Activated T-helper 1 cell treated with anti-CD3 and anti-CD28 coated beads, Interleukin-12 subunit alpha, Interleukin-12 subunit beta, Interleukin-2, Interleukin-4 antibody, amounts not matched to agents 30 ng/mL and 10 ng/mL and 1 ng/mL, durations not matched to agents 14 hours and 24 hours and 36 hours (primary cell): ENCODE measurements at regions not wholly inside any gene's neighbourhood (a gene's known extent, or its start where the extent isn't known, plus 50 kb on each side); places are given as distances from the start of the nearest gene placed in this dataset.

Source experiments
- DNase-seq: peaks from one replicate; pipeline ENCODE4 v3.0.0; 2021; ENCODE audit warnings: low spot score
- H3K27ac Mint-ChIP-seq: one replicate; pipeline ENCODE4 v1.8.0; 2021; ENCODE audit warnings: mild to moderate bottlenecking, mixed read lengths
- H3K27me3 Mint-ChIP-seq: one replicate; pipeline ENCODE4 v1.8.0; 2022; ENCODE audit warnings: mild to moderate bottlenecking, moderate library complexity, mixed read lengths; ENCODE audit not compliant: insufficient read depth
- H3K36me3 Mint-ChIP-seq: one replicate; pipeline ENCODE4 v1.8.0; 2021; ENCODE audit warnings: low read depth, mixed read lengths
- H3K4me1 Mint-ChIP-seq: one replicate; pipeline ENCODE4 v1.8.0; 2021; ENCODE audit warnings: low read depth, mixed read lengths
- H3K4me3 Mint-ChIP-seq: one replicate; pipeline ENCODE4 v1.8.0; 2021; ENCODE audit warnings: mild to moderate bottlenecking, moderate library complexity, mixed read lengths
- H3K9me3 Mint-ChIP-seq: one replicate; pipeline ENCODE4 v1.8.0; 2021; ENCODE audit warnings: mixed read lengths
- intact Hi-C: fragments of 100-400 bp; cut with micrococcal nuclease; formaldehyde crosslinking; loops from one replicate; pipeline ENCODE4 v1.15.1; 2024

DNA sequence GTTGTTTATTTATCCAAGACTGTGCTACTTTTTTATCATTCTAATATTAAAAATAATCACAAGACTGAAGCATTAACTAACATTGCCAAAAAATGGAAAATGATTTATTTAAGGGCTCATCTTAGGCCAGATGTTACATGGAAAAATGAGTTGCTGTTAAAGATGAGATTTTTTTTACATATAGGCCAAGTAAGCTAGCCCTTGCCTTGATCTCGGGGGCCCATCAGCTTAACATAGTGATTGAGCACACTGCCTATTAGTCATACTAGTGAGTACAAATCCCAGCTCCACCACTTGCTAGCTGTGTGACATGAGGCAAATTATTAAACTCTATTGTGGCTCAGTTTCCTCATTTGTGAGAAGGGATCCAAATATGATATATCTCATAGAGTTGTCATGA, 275.9 kb upstream of the SNX7 start:
- Mint-ChIP-seq H3K27me3 (peaks cover 8% of the 10 kb centered on the region), H3K4me3 (no peak overlapping the region), H3K27ac (no peak overlapping the region), H3K4me1 (peaks cover 30% of the 10 kb centered on the region), H3K36me3 (peaks cover 3% of the 10 kb centered on the region), H3K9me3 (peaks cover 4% of the 10 kb centered on the region)
- intact Hi-C loops, result no loop called here
- DNase-seq, result no peak

DNA sequence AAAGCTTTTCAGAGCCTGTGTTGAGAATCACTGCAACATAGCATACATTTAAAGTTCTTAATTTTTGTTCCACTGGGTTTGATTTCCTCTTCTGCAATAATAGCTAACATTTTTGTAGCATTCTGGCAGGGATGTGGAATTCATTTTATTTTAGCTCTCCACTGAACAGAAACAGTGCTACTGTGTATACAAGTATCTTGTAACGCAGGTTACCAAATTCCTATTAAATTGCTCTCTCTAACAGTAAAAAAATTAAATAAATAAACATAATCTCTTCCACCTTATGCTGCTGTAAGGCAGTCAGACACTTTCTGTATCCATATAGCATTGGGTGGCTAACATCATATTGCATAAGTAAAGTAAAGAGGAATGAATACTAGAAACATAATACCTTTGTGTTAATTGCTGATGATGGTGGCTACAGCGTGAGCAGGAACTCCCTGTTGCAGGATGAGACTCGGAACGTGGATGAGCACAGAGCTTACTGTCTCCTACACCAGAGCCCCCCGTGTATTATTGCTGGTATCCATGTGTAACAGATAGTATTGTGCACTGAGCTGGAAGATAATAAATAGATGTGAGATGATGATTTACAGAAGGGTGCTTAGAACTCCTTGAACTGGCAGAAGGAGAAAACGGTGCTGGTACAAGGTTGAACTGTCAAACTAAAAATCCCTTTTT, 276.9 kb upstream of the SNX7 start:
- Mint-ChIP-seq H3K4me3 (no peak overlapping the region), H3K9me3 (peaks cover under 1% of the 10 kb centered on the region), H3K36me3 (peaks cover 1% of the 10 kb centered on the region), H3K27me3 (peaks cover 8% of the 10 kb centered on the region), H3K27ac (no peak overlapping the region), H3K4me1 (peaks cover 24% of the 10 kb centered on the region)
- no peak for DNase-seq
- intact Hi-C loops, result no loop called here

DNA sequence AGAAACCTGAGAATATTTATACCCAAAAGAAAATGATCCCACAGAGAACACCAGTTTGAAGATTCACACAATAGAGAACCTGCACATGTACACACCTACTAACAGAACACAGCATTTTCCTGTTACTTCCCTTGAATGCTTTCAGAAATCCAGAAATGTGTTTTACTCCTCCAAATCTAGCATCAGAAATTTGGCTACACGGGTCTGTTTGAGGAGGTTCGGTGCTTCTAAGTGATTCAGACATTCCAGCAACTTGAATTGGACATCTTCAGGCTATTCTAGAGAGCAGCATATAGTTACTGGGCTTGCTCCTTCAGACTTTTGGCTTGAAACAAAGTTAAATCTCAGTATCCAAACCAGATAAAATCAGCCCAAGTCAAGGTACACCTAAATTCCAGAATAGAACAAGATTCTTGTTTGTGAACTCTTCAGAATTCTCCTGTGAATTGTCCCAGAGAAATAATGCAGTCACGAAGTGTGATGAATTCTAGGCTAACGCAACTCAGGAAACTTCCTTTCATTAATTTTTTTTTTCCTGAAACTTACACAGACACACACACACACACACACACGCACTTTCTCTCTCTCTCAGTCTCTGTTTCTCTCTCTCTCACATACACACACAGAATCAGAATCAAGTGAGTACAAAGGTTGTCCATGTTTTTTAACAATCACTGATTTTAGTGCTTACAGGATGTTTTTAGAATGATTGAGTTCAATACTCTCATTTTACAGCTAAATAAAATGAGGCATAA, 278.4 kb upstream of the SNX7 start:
- H3K27ac Mint-ChIP-seq, result no peak overlapping the region
- H3K4me1 Mint-ChIP-seq, result peaks cover 14% of the 10 kb centered on the region
- H3K4me3 Mint-ChIP-seq, result no peak overlapping the region
- intact Hi-C loops, result no loop called here
- H3K27me3 Mint-ChIP-seq, result peaks cover 8% of the 10 kb centered on the region
- no peak for DNase-seq
- H3K36me3 Mint-ChIP-seq, result peaks cover 1% of the 10 kb centered on the region
- H3K9me3 Mint-ChIP-seq, result no peaks in the 10 kb centered on the region

DNA sequence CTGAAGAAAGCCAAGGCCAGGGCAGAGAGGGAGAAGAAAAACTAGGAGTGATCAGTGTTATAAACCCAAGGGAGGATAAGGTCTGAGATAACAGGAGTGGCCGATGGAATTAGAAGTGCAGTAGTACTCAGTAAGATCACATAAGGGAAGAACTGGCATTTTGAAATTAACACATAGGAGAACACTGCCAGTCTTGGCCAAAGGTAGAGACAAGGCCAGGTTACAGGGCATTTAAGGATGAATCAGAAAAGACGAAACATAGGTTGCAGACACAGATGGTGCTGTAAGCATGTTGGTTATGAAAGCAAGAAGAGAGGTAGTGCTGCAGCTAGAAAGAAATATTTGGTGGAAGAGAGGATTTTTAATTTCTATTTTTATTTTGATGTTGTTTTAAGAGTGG, 278.9 kb upstream of the SNX7 start:
- H3K9me3 Mint-ChIP-seq, result no peaks in the 10 kb centered on the region
- H3K27me3 Mint-ChIP-seq, result peaks cover 8% of the 10 kb centered on the region
- intact Hi-C loops, result no loop called here
- peaks cover 1% of the 10 kb centered on the region for H3K36me3 Mint-ChIP-seq
- DNase-seq, result no peak
- H3K4me1 Mint-ChIP-seq, result peaks cover 8% of the 10 kb centered on the region
- no peak overlapping the region for H3K4me3 Mint-ChIP-seq
- H3K27ac Mint-ChIP-seq, result no peak overlapping the region

DNA sequence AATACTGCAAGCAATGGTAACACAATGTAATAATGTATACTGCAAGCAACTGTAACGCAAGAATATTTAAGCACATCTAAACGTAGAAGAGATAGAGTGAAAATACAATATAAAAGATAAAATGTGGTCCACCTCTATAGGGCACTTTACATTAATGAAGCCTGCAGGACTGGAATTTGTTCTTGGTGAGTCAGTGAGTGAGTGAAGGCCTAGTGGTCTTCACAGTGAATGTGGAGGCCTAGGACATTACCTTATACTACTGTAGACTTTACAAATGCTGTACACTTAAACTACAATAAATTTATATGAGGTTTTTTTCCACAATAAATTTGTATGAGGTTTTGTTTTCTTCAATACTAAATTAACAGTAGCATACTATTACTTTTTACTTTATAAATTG, 287.4 kb upstream of the SNX7 start:
- DNase-seq, result no peak
- H3K4me1 Mint-ChIP-seq, result peaks cover 7% of the 10 kb centered on the region
- no peaks in the 10 kb centered on the region for H3K36me3 Mint-ChIP-seq
- intact Hi-C loops, result no loop called here
- H3K9me3 Mint-ChIP-seq, result no peaks in the 10 kb centered on the region
- no peak overlapping the region for H3K27ac Mint-ChIP-seq
- no peak overlapping the region for H3K4me3 Mint-ChIP-seq
- H3K27me3 Mint-ChIP-seq, result peaks cover 6% of the 10 kb centered on the region

DNA sequence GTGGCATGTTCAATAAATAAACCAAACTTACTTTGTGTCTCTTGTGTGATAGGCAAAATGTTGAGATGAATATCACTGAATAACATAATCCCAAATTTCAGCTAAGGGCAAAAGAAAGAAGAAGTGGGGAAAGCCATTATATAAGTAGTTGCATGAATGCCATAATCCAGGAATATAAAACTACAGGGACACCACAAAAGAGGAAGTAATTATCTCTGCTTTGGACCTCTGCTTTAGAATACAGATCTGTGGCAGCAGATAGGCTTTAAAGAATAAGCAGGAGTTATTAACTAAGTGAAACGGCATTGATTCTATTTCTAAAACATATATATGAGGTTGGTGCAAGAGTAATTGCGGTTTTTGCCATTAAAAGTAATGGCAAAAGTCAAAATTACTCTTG, 288.5 kb upstream of the SNX7 start:
- DNase-seq, result no peak
- no peak overlapping the region for H3K4me3 Mint-ChIP-seq
- intact Hi-C loops, result no loop called here
- H3K4me1 Mint-ChIP-seq, result peaks cover 11% of the 10 kb centered on the region
- H3K9me3 Mint-ChIP-seq, result no peaks in the 10 kb centered on the region
- H3K27ac Mint-ChIP-seq, result no peak overlapping the region
- no peaks in the 10 kb centered on the region for H3K36me3 Mint-ChIP-seq
- peaks cover 6% of the 10 kb centered on the region for H3K27me3 Mint-ChIP-seq

DNA sequence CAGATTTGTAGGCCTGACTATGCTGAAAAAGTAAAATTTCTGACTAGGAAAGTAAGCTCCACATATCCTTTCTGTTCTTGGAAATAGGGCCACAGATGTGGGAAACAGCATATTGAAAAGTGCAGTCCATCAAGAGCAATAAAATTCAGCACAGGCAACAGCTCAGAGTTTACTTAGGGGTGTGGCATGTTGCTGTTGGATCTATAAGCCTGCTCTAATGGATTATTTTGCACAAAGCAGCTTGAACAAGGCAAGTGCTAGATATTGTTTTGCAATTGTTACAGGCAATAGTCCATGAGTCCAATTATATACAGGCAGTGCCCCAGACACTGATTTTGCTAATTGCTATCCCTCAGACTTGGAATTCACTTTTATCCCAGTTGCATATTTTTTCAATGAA, 289.8 kb upstream of the SNX7 start:
- Mint-ChIP-seq H3K4me1 (peaks cover 11% of the 10 kb centered on the region), H3K9me3 (no peaks in the 10 kb centered on the region), H3K27ac (no peak overlapping the region)

DNA sequence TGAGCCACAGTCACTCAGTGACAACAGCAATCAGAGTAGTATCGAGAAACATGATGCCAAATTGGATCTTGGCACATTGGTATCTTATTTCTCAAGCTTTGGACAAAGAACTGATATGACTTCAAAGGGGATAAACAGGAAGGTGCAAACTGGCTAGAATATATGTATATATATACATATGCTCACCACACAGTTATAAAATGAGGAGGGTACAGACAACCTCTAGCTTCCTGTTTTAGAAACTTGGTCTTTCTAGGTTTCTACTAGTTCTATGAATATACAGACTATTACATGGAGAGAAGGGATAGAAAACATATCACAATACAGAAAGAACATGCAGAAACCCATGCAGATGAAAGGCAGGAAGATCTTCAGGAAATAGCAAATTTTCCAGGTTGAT, 292.1 kb upstream of the SNX7 start:
- no peak for DNase-seq
- intact Hi-C loops, result no loop called here
- Mint-ChIP-seq H3K27ac (no peak overlapping the region), H3K27me3 (peaks cover 2% of the 10 kb centered on the region), H3K9me3 (peaks cover 4% of the 10 kb centered on the region), H3K4me3 (no peak overlapping the region), H3K36me3 (no peaks in the 10 kb centered on the region), H3K4me1 (peaks cover 11% of the 10 kb centered on the region)

More for the DNA sequence above, 289.8 kb upstream of the SNX7 start:
- intact Hi-C loops, result no loop called here
- no peak overlapping the region for H3K4me3 Mint-ChIP-seq
- peaks cover 6% of the 10 kb centered on the region for H3K27me3 Mint-ChIP-seq
- DNase-seq, result no peak
- no peaks in the 10 kb centered on the region for H3K36me3 Mint-ChIP-seq

DNA sequence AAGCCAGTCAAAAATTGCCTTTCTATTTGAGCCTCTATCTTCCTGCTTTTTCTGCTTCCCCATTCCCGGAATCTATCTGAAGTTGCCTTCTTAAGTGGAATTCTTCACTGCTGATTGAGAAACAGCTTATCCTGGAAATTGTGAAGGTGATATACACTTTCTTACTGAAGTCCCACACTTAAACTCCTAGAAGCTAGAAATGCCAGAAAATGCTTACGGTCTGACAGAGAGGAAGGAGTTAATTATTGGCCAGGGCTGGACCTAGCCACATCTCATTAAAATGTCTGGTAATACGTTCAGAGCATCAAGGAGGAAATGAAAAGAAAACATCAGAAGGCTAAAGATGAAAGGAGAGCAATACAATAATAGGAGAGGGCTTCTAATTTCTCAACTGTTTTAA, 292.5 kb upstream of the SNX7 start:
- no peak for DNase-seq
- H3K36me3 Mint-ChIP-seq, result no peaks in the 10 kb centered on the region
- intact Hi-C loops, result no loop called here
- no peak overlapping the region for H3K4me3 Mint-ChIP-seq
- H3K27me3 Mint-ChIP-seq, result peaks cover 2% of the 10 kb centered on the region
- H3K27ac Mint-ChIP-seq, result no peak overlapping the region
- peaks cover 8% of the 10 kb centered on the region for H3K9me3 Mint-ChIP-seq
- H3K4me1 Mint-ChIP-seq, result peaks cover 11% of the 10 kb centered on the region

DNA sequence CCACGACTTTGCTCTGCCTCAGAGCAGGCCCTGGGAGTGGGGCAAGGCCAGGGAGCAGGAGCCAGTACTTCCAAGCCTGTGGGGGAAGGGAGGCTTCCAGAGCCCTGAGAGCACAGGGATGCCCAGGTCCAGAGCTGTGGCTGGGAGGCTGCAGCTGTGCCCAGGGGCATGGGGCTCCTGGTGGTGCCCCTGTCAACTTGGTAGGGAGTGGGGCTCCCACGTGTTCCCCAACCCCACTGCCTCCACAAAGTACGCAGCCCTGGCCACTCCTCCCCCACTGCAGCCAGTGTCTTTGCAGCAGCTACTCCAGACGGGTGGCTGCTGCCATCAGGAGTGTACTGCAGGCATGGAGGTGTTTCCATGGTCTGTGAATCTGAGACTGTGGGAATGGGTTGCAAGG, 294.1 kb upstream of the SNX7 start:
- H3K27ac Mint-ChIP-seq, result no peak overlapping the region
- DNase-seq, result no peak
- peaks cover 12% of the 10 kb centered on the region for H3K9me3 Mint-ChIP-seq
- H3K4me1 Mint-ChIP-seq, result peaks cover 11% of the 10 kb centered on the region
- intact Hi-C loops, result no loop called here
- no peaks in the 10 kb centered on the region for H3K27me3 Mint-ChIP-seq
- no peak overlapping the region for H3K4me3 Mint-ChIP-seq
- H3K36me3 Mint-ChIP-seq, result no peaks in the 10 kb centered on the region

DNA sequence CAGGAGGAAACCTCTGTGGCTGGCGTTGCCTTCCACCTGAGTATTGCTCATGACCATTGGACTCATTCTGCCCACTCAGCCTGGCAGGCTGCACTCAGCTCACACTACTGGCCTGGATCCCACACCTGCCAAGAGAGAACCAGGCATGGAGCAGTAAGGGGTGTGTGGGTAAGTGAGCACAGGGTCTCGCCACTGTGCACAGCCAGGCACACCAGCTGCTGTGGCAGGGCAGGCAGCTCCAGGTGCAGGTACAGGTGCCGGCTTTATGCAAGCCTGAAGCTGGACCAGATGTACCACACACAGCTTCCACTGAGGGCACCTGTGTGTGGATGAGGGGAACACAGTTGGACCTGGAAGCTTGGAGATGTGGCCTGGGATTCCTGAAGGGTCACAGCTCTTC, 295.2 kb upstream of the SNX7 start:
- Mint-ChIP-seq H3K4me1 (peaks cover 11% of the 10 kb centered on the region), H3K27me3 (no peaks in the 10 kb centered on the region), H3K4me3 (no peak overlapping the region), H3K9me3 (peaks cover 12% of the 10 kb centered on the region), H3K36me3 (no peaks in the 10 kb centered on the region), H3K27ac (no peak overlapping the region)
- intact Hi-C loops, result no loop called here
- no peak for DNase-seq

DNA sequence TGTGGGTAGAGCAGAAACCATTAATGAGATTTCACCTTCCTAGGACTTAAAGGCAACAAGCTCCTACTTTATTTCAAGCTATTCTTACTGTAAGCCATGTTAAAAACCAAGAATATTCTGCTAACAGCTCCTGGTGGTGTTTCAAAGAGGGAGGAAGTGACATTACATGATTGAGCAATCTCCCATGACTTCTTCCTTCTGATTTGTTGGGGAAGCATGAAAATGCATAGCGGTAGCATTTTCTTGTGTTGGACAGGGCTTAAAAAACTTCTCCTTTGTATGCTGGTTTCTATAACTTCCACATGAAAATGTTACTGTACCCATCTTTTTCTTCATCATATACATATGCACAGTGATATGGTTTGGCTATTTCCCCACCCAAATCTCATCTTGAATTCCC, 297.0 kb upstream of the SNX7 start:
- Mint-ChIP-seq H3K9me3 (peaks cover 15% of the 10 kb centered on the region), H3K27ac (no peak overlapping the region), H3K4me3 (no peak overlapping the region), H3K4me1 (peaks cover 9% of the 10 kb centered on the region), H3K27me3 (no peaks in the 10 kb centered on the region), H3K36me3 (no peaks in the 10 kb centered on the region)
- intact Hi-C loops, result no loop called here
- DNase-seq, result no peak

DNA sequence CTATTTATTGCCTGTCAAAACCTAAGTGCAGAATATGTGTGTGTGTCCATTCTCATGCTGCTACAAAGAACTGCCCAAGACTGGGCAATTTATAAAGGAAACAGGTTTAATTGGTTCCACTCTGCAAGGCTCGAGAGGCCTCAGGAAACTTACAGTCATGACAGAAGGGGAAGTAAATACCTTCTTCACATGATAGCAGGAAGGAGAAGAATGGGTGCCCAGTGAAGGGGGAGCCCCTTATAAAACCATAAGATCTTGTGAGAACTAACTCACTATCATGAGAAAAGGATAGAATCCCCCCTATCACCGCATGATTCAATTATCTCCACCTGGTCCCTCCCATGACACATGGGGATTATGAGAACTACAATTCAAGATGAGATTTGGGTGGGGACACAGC, 300.7 kb upstream of the SNX7 start:
- no peak for DNase-seq
- Mint-ChIP-seq H3K36me3 (no peaks in the 10 kb centered on the region), H3K4me3 (no peak overlapping the region), H3K9me3 (peaks cover 15% of the 10 kb centered on the region), H3K27me3 (peaks cover 1% of the 10 kb centered on the region), H3K27ac (no peak overlapping the region), H3K4me1 (no peaks in the 10 kb centered on the region)
- intact Hi-C loops, result no loop called here
